Esophagus muscularis mucosa (tissue), 4 donors: ENCODE measurements at regions not wholly inside any gene's neighbourhood (a gene's known extent, or its start where the extent isn't known, plus 50 kb on each side); places are given as distances from the start of the nearest gene placed in this dataset.

ENCODE experiments used
- CTCF ChIP-seq, 3 experiments: fragments of 200-600 bp in 2 of 3; fragments of 450-650 bp in 1 of 3; sonication (generic) in 2 of 3; IDR thresholded peaks; one replicate each; pipeline ENCODE4 v1.5.1; 2017 to 2019; ENCODE audit warnings: antibody characterized with exemption in 3 of 3, mild to moderate bottlenecking in 2 of 3, moderate library complexity in 1 of 3
- EP300 ChIP-seq: sonication (generic); formaldehyde crosslinking; IDR thresholded peaks from one replicate; pipeline ENCODE4 v1.6.1; 2017; ENCODE audit warnings: antibody characterized with exemption
- POLR2A ChIP-seq: fragments of 450-650 bp; IDR thresholded peaks from one replicate; pipeline ENCODE4 v1.6.1; 2017; ENCODE audit warnings: antibody characterized with exemption, moderate library complexity, mild to moderate bottlenecking, low read depth
- POLR2AphosphoS5 ChIP-seq, 2 donors: sonication (generic); formaldehyde crosslinking; IDR thresholded peaks; one replicate each; pipeline ENCODE4 v1.6.1; 2017; ENCODE audit warnings: antibody characterized with exemption in 2 of 2

GRCh38 chr7:4566714-4567113 lies 115.4 kb upstream of the FOXK1 start:
- TF ChIP-seq CTCF (IDR thresholded peaks at IDR 0.05) (no peak), POLR2AphosphoS5 (IDR thresholded peaks at IDR 0.05) (no peak), EP300 (no peak), POLR2A (no peak)
